Neuron (in vitro differentiated cells): ENCODE measurements at regions not wholly inside any gene's neighbourhood (a gene's known extent, or its start where the extent isn't known, plus 50 kb on each side); places are given as distances from the start of the nearest gene placed in this dataset.

ENCODE experiments used
- H2AFZ ChIP-seq: one replicate; pipeline ENCODE4 v1.6.1; 2013; ENCODE audit warnings: low read depth, mild to moderate bottlenecking, inconsistent platforms, low read length, moderate library complexity
- H3K27me3 ChIP-seq: one replicate; pipeline ENCODE4 v1.6.1; 2013; ENCODE audit warnings: low read length; ENCODE audit not compliant: insufficient read depth
- H3K36me3 ChIP-seq: one replicate; pipeline ENCODE4 v1.6.1; 2013; ENCODE audit warnings: low read length; ENCODE audit not compliant: insufficient read depth
- H3K4me1 ChIP-seq: one replicate; pipeline ENCODE4 v1.6.1; 2013; ENCODE audit warnings: low read length; ENCODE audit not compliant: insufficient read depth
- H3K4me3 ChIP-seq: 2 replicates; pipeline ENCODE4 v1.5.1; 2013; ENCODE audit warnings: mild to moderate bottlenecking, low read length, moderate library complexity
- H3K9me3 ChIP-seq: one replicate; pipeline ENCODE4 v1.6.1; 2013; ENCODE audit warnings: low read length

GRCh38 chr2:161103451-161103831 lies 56.8 kb upstream of the TANK start:
- Histone ChIP-seq H3K36me3 (no peaks in the 10 kb centered on the region), H3K4me3 (no peak overlapping the region), H2AFZ (no peak overlapping the region), H3K27me3 (no peaks in the 10 kb centered on the region), H3K4me1 (peaks cover 2% of the 10 kb centered on the region), H3K9me3 (no peaks in the 10 kb centered on the region)

GRCh38 chr2:161104054-161104553 lies 56.1 kb upstream of the TANK start:
- Histone ChIP-seq H3K27me3 (no peaks in the 10 kb centered on the region), H3K4me1 (peaks cover 2% of the 10 kb centered on the region), H3K4me3 (no peak overlapping the region), H3K9me3 (no peaks in the 10 kb centered on the region), H2AFZ (no peak overlapping the region), H3K36me3 (no peaks in the 10 kb centered on the region)

- Histone ChIP-seq H3K4me3 (no peak overlapping the region), H2AFZ (no peak overlapping the region), H3K9me3 (no peaks in the 10 kb centered on the region), H3K4me1 (no peaks in the 10 kb centered on the region), H3K27me3 (no peaks in the 10 kb centered on the region), H3K36me3 (no peaks in the 10 kb centered on the region)
These were observed 53.0 kb upstream of the TANK start for GRCh38 chr2:161107265-161107664.
